HCT116 (cell line): ENCODE measurements at regions not wholly inside any gene's neighbourhood (a gene's known extent, or its start where the extent isn't known, plus 50 kb on each side); places are given as distances from the start of the nearest gene placed in this dataset.

Source experiments
- ATAC-seq: fragments of 200-7000 bp; cut with Tn5 transposase; 2 replicates; pipeline ENCODE4 v1.9.1; 2020; ENCODE audit warnings: mild to moderate bottlenecking, moderate library complexity
- BruUV-seq: library from RNA; stranded (reverse); fragments of 400-500 nt; replicated peaks from 2 replicates; lab custom pipeline; 2021; lab: Mats Ljungman, UMichigan
- CTCF ChIA-PET: fragments of 300-600 bp; sonication (Branson Sonifier 250); formaldehyde crosslinking; loops from one replicate; lab custom pipeline; 2021; ENCODE audit warnings: antibody characterized with exemption; lab: Charles Lee
- POLR2A ChIA-PET: fragments of 300-600, 350-600 bp; sonication (Branson Sonifier 250); formaldehyde crosslinking; loops from one replicate; lab custom pipeline; 2021; ENCODE audit warnings: antibody characterized with exemption; lab: Charles Lee
- RAD21 ChIA-PET, 2 experiments: fragments of 300-600 bp; sonication (Branson Sonifier 250); formaldehyde crosslinking; loops; one replicate each; lab custom pipeline; 2023; ENCODE audit warnings: low total read pairs in 2 of 2; ENCODE audit not compliant: uncharacterized antibody in 2 of 2, unreplicated experiment in 2 of 2, low non-redundant PET in 1 of 2; lab: Charles Lee
- DNase-seq: peaks from one replicate; pipeline ENCODE4 v3.0.0-alpha.2; 2010; ENCODE audit warnings: low read depth, low spot score
- H2AFZ ChIP-seq: fragments of 200-600 bp; shearing (Covaris generic), sonication (generic); 2 replicates; pipeline ENCODE4 v1.6.1; 2017; ENCODE audit warnings: low read depth, mixed run types, mixed read lengths, antibody characterized with exemption, low read length; ENCODE audit not compliant: poor library complexity, severe bottlenecking
- H3K27ac ChIP-seq: 2 replicates; pipeline ENCODE4 v1.5.1; 2012; ENCODE audit warnings: low read depth, low read length
- H3K27me3 ChIP-seq: fragments of 200-600 bp; sonication (generic); 2 replicates; pipeline ENCODE4 v1.6.1; 2016; ENCODE audit warnings: mixed run types, low read length, mixed read lengths; ENCODE audit not compliant: insufficient read depth
- H3K36me3 ChIP-seq, 2 experiments: fragments of 200-500 bp in 1 of 2; fragments of 200-600 bp in 1 of 2; sonication (Bioruptor generic) in 1 of 2; sonication (generic) in 1 of 2; 2 replicates each; pipeline versions ENCODE4 v1.5.1 to v1.6.1; 2014 to 2016; ENCODE audit warnings: low read length in 2 of 2, inconsistent platforms in 1 of 2, mixed read lengths in 1 of 2, mixed run types in 1 of 2; ENCODE audit not compliant: insufficient read depth in 2 of 2, control insufficient read depth in 1 of 2
- H3K4me1 ChIP-seq, 2 experiments: fragments of 200-600 bp in 1 of 2; sonication (generic) in 1 of 2; 2 replicates each; pipeline versions ENCODE4 v1.5.1 to v1.6.1; 2012 to 2017; ENCODE audit warnings: low read length in 2 of 2, inconsistent platforms in 1 of 2, mild to moderate bottlenecking in 1 of 2, mixed read lengths in 1 of 2, mixed run types in 1 of 2, moderate library complexity in 1 of 2; ENCODE audit not compliant: insufficient read depth in 2 of 2, control insufficient read depth in 1 of 2
- H3K4me2 ChIP-seq: fragments of 200-600 bp; sonication (generic); 2 replicates; pipeline ENCODE4 v1.6.1; 2017; ENCODE audit warnings: mixed run types, low read length, mixed read lengths
- H3K4me3 ChIP-seq, 2 experiments: fragments of 200-600 bp in 1 of 2; sonication (generic) in 1 of 2; replicated peaks in 1 of 2; 2 replicates each; pipeline ENCODE4 v1.5.1; 2011 to 2016; ENCODE audit warnings: low read length in 2 of 2, control low read depth in 1 of 2, low read depth in 1 of 2, mild to moderate bottlenecking in 1 of 2, mixed read lengths in 1 of 2, mixed run types in 1 of 2
- H3K79me2 ChIP-seq: fragments of 200-600 bp; sonication (generic); 2 replicates; pipeline ENCODE4 v1.6.1; 2017; ENCODE audit warnings: mild to moderate bottlenecking, mixed run types, low read length, moderate library complexity, mixed read lengths; ENCODE audit not compliant: insufficient read depth
- H3K9ac ChIP-seq: fragments of 200-600 bp; sonication (generic); 2 replicates; pipeline ENCODE4 v1.6.1; 2016; ENCODE audit warnings: low read length, mixed read lengths
- H3K9me2 ChIP-seq: fragments of 200-600 bp; sonication (generic), shearing (Covaris generic); 2 replicates; pipeline ENCODE4 v1.6.1; 2017; ENCODE audit warnings: mixed run types, mild to moderate bottlenecking, moderate library complexity; ENCODE audit not compliant: insufficient read depth
- H3K9me3 ChIP-seq, 2 experiments: fragments of 200-500 bp in 1 of 2; fragments of 200-600 bp in 1 of 2; sonication (Bioruptor generic) in 1 of 2; sonication (generic) in 1 of 2; 2 replicates each; pipeline ENCODE4 v1.6.1; 2014 to 2017; ENCODE audit warnings: low read length in 2 of 2, mixed read lengths in 2 of 2, inconsistent platforms in 1 of 2, low read depth in 1 of 2, mild to moderate bottlenecking in 1 of 2, mixed run types in 1 of 2, moderate library complexity in 1 of 2; ENCODE audit not compliant: control insufficient read depth in 1 of 2, insufficient read depth in 1 of 2
- H4K20me1 ChIP-seq: fragments of 200-600 bp; sonication (generic), shearing (Covaris generic); 2 replicates; pipeline ENCODE4 v1.6.1; 2017; ENCODE audit warnings: mixed run types, mild to moderate bottlenecking, moderate library complexity; ENCODE audit not compliant: insufficient read depth
- POLR2A ChIP-seq: IDR thresholded peaks from 2 replicates; pipeline ENCODE4 v1.7.0; 2011; ENCODE audit warnings: borderline replicate concordance; ENCODE audit not compliant: insufficient read depth, insufficient read length; ENCODE audit errors: extremely low read depth
- YY1 ChIP-seq: IDR thresholded peaks from 2 replicates; pipeline ENCODE4 v1.6.1; 2011; ENCODE audit warnings: low read length, low read depth, moderate library complexity, mild to moderate bottlenecking; ENCODE audit not compliant: insufficient replicate concordance; ENCODE audit errors: extremely low read depth
- intact Hi-C: fragments of 100-400 bp; cut with micrococcal nuclease; formaldehyde crosslinking; loops from 2 replicates; pipeline ENCODE4 v1.10.0; 2022
- TF ChIP-seq, protein P1 (sequence below): IDR thresholded peaks from 2 replicates; pipeline ENCODE4 v1.6.1; 2011; ENCODE audit warnings: mild to moderate bottlenecking, low read length, moderate library complexity; ENCODE audit not compliant: insufficient replicate concordance; ENCODE audit errors: extremely low read depth
- TF ChIP-seq, protein P2 (sequence below), 3 experiments: fragments of 200-600 bp in 1 of 3; sonication (generic) in 1 of 3; IDR thresholded peaks in 2 of 3; conservative IDR thresholded peaks in 1 of 3; 2 replicates each; pipeline ENCODE4 v1.5.1; 2012 to 2017; ENCODE audit warnings: low read depth in 2 of 3, low read length in 2 of 3, antibody characterized with exemption in 1 of 3, borderline replicate concordance in 1 of 3, control low read depth in 1 of 3, mild to moderate bottlenecking in 1 of 3, mixed read lengths in 1 of 3, mixed run types in 1 of 3, moderate library complexity in 1 of 3; ENCODE audit not compliant: insufficient read depth in 1 of 3

DNA sequence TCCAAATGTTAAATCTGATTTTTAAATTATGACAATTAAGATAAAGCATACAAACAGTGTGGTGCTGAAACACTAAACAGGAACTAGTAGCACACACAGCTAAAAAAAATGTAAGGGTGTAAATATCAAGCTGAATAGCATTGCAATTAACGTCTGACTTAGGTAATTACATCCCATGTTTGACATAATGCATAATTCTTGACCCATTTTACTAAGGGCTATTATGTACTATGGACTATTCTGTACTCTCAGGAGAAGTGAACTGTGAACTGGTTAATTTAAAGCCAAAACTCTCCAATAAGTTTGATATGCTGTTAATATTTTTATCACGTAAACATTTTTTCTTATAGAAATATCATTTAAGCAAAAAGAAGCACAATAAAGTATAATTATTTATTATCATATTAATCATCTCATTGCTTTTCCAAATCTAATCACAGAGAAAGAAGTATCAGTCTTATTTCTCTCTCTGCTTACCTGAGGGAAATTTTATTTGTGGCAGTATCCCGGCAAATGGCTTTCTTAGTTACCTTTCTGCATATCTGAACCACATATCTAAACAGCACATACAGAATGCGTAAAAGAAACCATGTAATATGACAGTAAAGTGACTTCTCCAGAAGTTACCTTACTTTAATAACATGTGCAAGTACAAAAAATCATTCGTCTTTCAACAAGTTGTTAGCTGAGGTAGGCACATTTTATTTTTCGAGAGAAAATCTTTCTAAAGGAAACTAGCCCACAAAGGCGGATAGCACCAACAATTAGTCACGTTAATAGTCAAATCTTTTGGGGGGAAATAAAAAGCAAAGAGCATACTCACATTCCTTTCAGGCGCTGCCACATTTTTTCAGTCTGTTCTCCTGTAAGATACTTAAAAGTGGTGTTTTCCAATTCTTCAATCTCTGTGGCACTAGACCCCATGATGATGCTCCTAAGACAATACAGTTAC lies 94.9 kb upstream of the PDE1A start:
- no peak overlapping the region for H3K9ac ChIP-seq
- no peak for ATAC-seq
- no peaks in the 10 kb centered on the region for H3K9me3 ChIP-seq
- H3K79me2 ChIP-seq, result no peaks in the 10 kb centered on the region
- no peaks in the 10 kb centered on the region for H3K4me1 ChIP-seq
- no TSS peak for BruUV-seq
- H3K36me3 ChIP-seq, result no peaks in the 10 kb centered on the region
- TF ChIP-seq POLR2A (no peak), YY1 (no peak)
- TF ChIP-seq, protein P1, sequence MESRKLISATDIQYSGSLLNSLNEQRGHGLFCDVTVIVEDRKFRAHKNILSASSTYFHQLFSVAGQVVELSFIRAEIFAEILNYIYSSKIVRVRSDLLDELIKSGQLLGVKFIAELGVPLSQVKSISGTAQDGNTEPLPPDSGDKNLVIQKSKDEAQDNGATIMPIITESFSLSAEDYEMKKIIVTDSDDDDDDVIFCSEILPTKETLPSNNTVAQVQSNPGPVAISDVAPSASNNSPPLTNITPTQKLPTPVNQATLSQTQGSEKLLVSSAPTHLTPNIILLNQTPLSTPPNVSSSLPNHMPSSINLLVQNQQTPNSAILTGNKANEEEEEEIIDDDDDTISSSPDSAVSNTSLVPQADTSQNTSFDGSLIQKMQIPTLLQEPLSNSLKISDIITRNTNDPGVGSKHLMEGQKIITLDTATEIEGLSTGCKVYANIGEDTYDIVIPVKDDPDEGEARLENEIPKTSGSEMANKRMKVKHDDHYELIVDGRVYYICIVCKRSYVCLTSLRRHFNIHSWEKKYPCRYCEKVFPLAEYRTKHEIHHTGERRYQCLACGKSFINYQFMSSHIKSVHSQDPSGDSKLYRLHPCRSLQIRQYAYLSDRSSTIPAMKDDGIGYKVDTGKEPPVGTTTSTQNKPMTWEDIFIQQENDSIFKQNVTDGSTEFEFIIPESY, result no peak
- TF ChIP-seq, protein P2, sequence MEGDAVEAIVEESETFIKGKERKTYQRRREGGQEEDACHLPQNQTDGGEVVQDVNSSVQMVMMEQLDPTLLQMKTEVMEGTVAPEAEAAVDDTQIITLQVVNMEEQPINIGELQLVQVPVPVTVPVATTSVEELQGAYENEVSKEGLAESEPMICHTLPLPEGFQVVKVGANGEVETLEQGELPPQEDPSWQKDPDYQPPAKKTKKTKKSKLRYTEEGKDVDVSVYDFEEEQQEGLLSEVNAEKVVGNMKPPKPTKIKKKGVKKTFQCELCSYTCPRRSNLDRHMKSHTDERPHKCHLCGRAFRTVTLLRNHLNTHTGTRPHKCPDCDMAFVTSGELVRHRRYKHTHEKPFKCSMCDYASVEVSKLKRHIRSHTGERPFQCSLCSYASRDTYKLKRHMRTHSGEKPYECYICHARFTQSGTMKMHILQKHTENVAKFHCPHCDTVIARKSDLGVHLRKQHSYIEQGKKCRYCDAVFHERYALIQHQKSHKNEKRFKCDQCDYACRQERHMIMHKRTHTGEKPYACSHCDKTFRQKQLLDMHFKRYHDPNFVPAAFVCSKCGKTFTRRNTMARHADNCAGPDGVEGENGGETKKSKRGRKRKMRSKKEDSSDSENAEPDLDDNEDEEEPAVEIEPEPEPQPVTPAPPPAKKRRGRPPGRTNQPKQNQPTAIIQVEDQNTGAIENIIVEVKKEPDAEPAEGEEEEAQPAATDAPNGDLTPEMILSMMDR (IDR thresholded peaks at IDR 0.05 in 2 of 3, conservative IDR thresholded peaks at IDR 0.05 in 1 of 3; ENCODE audit: borderline replicate concordance in 1 of 3, insufficient read depth in 1 of 3, low read depth in 2 of 3, low read length in 2 of 3), result no peak
- CTCF ChIA-PET, result no interaction called here
- no peak overlapping the region for H3K4me3 ChIP-seq
- intact Hi-C loops, result no loop called here
- H4K20me1 ChIP-seq, result no peaks in the 10 kb centered on the region
- RAD21 ChIA-PET, result no interaction called here
- no peak overlapping the region for H2AFZ ChIP-seq
- H3K27me3 ChIP-seq, result no peaks in the 10 kb centered on the region
- POLR2A ChIA-PET, result no interaction called here
- H3K27ac ChIP-seq, result no peak overlapping the region
- no peak for DNase-seq
- H3K4me2 ChIP-seq, result no peak overlapping the region
- H3K9me2 ChIP-seq, result no peaks in the 10 kb centered on the region
